ENCODE measurements at regions not wholly inside any gene's neighbourhood (a gene's known extent, or its start where the extent isn't known, plus 50 kb on each side); places are given as distances from the start of the nearest gene placed in this dataset.

DNA sequence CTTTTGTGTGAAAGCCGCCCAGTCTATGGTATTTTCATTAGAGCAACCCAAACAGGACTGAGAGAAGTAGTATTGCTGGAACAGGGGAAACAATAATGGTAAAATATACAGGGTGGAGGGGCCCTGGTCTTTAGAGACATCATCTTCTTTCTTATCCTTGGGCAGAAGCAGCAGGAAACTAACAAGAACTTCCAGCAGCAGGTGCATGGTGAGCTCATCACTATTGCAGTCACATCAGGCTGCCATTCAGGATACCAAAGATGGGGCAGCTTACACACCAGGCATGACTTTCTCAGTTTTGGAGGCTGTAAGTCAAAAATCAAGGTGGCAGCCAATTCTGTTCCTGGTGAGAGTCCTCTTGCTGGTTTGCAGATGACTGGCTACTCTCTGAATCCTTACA is 478.3 kb upstream of the RUNX1 start:
- TF ChIP-seq, protein P1, sequence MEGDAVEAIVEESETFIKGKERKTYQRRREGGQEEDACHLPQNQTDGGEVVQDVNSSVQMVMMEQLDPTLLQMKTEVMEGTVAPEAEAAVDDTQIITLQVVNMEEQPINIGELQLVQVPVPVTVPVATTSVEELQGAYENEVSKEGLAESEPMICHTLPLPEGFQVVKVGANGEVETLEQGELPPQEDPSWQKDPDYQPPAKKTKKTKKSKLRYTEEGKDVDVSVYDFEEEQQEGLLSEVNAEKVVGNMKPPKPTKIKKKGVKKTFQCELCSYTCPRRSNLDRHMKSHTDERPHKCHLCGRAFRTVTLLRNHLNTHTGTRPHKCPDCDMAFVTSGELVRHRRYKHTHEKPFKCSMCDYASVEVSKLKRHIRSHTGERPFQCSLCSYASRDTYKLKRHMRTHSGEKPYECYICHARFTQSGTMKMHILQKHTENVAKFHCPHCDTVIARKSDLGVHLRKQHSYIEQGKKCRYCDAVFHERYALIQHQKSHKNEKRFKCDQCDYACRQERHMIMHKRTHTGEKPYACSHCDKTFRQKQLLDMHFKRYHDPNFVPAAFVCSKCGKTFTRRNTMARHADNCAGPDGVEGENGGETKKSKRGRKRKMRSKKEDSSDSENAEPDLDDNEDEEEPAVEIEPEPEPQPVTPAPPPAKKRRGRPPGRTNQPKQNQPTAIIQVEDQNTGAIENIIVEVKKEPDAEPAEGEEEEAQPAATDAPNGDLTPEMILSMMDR (IDR thresholded peaks at IDR 0.05 in 4 of 5, conservative IDR thresholded peaks at IDR 0.05 in 1 of 5), result no peak
- TF ChIP-seq POLR2A (IDR thresholded peaks at IDR 0.05), result no peak
